ENCODE measurements at regions not wholly inside any gene's neighbourhood (a gene's known extent, or its start where the extent isn't known, plus 50 kb on each side); places are given as distances from the start of the nearest gene placed in this dataset.
"Not testable (repeated sequence)": the region's sequence is repeated elsewhere in the genome, so short reads cannot be mapped to it uniquely, and the experiment has no call there.

DNA sequence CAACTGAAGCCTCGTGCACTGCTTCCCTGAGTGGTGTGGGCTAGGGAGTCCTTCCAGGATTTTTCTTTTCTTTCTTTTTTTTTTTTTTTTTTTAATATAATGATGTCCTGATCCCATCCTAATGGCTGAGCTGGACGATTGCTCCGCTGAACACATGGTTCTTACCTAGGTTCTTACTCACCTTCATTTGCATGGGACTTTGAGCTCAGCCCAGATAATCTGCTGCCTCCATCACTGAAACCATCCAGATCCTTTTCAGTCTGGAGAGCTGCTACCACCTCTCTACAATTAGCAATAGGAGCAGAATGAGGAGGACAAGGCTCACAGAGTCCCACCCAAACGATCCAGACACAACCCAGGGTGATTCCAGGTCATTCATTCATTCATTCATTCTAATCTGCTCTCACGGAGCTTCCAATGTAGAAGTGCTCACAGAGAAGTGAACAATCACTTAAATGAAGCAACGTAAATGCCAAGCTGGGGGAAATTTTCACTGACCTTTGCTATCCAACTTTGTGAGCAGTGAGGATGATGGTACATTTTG lies 246.3 kb upstream of the RREB1 start:
- DNase-seq (ENCODE audit: extremely low read depth, low read depth, low spot score): no peak

DNA sequence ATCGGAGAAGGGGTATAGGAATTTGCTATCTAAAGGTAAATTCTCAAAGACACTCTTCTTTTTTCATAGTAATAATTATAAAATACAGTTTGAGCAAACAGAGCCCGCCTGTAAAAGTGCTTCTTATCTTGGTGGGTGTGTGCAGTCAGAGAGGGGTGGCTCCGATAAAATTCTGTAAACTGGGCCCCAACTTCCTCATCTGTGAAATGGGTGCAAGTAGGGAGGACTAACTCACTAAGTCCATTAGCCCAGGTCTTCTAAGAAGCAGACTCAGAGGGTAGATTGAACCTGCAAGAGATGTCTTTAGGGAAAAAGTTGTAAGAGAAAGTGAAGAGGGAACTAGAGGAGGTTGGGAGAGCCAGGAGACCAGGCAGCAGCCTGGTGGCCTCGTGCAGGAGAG lies 245.8 kb upstream of the RREB1 start:
- DNase-seq (ENCODE audit: extremely low read depth, low read depth, low spot score): no peak

DNA sequence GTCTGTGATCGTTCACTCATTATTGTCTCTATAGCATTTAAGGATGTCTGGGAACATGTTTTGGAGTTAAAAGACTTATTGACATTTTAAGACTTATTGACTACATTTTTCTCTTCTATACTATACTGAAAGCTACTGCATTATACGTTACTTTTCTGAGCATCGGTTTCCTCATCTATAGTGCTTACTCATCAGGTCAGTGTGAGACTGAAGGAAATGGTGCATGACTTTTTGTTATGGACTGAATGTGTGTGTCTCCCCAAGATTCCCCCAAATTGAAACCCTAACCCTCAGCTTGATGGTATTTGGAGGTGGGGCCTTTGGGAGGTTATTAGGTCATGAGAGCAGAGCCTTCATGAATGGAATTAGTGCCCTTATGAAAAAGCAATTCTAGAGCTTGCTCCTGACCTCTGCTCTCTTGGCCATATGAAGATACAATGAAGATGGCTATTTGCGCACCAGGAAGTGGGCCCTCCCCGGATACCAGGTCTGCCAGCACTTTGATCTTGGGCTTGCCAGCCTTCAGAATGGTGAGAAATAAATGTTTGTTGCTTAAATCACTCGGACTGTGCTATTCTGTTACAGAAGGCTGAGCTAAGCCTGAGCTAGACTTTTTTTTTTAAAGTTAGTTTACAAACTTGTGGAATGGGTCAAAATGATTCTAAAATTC lies 243.7 kb upstream of the RREB1 start:
- DNase-seq (ENCODE audit: extremely low read depth, low read depth, low spot score): no peak

DNA sequence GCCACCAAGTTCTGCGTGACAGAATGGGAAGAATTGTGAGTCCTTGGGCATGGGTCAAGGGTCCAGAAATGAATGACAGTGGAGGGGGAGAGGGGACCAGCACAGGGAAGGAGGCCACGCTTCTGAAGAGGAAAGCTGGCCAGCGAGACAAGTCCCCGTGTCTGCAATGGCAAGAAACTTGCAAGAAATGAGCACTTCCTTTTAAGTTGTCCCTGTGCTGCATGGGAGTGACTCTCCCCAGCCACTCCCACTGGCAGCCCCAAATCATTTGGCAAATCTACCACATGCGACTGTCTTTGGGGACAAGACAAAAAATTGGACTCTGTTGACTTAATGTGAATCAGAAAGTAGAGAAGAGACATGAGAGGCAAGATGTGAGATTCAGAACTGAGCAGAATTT lies 242.2 kb upstream of the RREB1 start:
- DNase-seq (ENCODE audit: extremely low read depth, low read depth, low spot score): no peak

DNA sequence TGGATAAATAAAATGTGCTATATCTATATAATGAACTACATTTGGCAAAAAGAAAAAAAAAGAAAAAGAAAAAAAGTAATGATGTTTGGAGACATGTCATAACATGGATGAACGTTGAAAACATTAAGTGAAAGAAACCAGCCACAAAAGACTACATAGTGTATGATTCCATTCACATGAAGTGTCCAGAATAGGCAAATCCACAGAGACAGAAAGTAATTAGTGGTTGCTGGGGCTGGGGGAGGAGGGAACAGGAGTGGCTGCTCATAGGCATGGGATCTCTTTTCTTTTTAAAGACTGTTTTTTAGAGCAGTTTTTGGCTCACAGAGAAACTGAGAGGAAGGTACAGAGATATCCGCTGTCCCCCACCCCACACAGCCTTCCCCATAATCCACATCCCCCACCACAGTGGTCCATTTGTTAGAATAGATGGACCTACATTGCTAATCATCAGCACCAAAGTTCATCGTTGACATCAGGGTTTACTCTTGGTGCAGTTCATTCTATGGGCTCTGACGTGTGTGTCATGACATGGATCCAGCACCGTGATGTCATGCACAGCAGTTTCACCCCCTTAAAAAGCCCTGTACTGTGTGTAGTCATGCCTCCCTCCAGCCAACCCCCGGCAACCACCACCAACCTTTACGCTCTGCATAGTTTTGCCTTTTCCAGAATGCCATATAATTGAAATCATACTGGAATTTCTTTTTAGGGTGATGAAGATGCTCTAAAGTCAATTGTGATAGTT lies 240.9 kb upstream of the RREB1 start:
- DNase-seq (ENCODE audit: extremely low read depth, low read depth, low spot score): no peak

DNA sequence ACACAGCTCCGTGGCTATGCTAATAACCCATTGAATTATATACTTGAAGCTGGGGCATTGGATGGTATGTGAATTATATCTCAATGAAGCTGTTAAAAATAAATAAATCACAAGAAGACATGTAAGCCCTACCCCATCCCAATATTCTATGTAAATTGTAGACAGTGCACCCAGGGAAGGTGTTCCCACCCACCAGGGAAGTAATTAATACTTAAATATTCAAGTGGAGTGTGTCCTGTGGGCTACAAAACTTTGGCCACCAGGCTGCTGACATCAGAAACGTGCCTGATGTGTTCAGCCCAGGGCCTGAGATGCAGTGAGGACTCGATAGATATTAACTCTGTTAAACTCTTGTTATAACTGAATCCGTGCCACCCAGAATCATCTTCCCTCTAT lies 240.4 kb upstream of the RREB1 start:
- DNase-seq (ENCODE audit: extremely low read depth, low read depth, low spot score): no peak

DNA sequence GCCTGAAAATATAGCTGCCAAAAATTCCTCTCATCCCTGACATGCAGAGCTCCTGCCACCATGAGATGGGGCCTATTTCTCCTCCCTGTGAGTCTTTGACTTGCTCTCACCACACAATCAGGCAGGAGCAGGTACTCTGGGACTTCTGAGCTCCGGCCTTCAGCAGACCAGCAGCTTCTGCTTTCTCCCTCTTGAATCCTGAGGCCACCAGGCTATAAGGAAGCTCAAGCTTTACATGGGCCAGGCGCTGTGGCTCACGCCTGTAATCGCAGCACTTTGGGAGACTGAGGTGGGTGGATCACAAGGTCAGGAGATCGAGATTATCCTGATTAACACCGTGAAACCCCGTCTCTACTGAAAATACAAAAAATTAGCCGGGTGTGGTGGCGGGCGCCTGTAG lies 238.7 kb upstream of the RREB1 start:
- DNase-seq (ENCODE audit: extremely low read depth, low read depth, low spot score): no peak

DNA sequence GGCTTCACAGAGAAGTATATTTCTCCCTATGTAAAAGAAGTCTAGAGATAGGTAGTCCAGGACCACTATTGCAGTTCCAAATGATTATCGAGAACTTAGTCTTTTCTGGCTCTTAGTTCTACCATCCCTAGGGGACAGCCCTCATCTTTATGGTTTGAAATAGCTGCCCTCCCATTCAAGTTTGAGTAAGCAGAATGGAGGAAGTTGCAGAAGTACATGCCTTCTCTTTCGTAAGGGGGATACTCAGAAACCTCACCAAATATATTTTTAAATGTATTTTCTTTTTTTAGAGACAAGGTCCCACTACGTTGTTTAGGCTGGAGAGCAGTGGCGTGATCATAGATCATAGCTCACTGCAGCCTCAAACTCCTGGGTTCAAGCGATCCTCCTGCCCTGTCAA lies 236.8 kb upstream of the RREB1 start:
- no peak for DNase-seq (ENCODE audit: extremely low read depth, low read depth, low spot score)

DNA sequence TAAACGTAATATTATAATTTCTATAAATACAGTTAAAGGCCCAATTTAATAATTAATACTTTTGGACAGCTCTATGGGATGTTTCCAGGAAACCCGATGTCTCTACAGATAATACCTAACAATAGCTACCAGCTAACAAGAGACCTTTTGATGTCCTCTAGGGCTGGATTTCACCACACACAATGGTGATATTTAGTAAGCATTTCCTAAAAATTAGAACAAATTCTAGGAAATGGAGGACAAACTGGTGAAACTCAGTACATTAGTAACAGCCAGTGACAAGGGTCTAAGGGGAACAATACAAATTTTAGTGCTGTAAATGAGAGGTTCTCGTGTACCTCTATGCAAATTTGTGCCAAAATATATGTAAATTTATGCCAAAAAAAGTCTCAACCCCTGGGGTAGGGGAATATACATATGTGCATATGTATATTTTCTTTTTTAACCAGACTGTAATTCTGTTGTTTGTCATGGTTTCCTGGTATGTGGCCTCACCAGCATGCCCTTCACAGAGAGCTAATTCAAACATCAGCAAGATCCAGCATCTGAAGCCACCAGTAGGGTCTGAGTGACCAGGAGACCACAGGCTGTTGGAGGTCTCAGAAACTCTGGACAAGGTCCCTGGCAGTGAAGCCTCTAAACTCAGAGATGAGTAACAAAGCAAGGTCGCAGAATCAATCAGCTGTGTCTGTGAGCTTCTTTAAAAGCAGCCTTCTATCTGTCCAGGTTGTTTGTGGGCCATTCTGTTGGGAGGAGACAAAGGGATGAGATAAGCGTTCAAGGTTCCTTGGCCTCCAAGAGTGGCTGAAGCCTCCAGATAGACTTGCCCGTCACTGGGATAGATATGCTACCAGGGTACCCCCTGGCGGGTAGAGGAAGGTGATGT lies 235.1 kb upstream of the RREB1 start:
- DNase-seq (ENCODE audit: extremely low read depth, low read depth, low spot score): no peak

DNA sequence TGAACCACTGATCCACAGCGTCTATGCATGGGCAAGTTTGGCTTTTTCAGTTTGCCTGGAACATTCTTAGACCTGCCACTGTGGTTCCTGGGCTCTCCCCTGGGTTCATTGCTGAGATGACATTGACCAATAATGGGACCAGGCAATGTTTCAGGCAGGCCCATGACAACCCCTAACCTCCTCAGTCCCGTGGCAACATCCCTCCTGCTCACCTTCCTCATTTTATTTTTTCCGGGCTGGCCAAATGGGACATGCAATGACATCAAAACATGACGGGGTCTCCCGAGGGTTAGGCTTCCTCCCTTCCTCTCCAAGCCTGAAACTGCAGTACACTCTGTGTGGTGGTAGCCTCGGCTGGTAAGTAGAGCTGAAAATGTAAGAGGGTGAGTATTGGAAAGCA lies 234.0 kb upstream of the RREB1 start:
- DNase-seq (ENCODE audit: extremely low read depth, low read depth, low spot score): no peak

DNA sequence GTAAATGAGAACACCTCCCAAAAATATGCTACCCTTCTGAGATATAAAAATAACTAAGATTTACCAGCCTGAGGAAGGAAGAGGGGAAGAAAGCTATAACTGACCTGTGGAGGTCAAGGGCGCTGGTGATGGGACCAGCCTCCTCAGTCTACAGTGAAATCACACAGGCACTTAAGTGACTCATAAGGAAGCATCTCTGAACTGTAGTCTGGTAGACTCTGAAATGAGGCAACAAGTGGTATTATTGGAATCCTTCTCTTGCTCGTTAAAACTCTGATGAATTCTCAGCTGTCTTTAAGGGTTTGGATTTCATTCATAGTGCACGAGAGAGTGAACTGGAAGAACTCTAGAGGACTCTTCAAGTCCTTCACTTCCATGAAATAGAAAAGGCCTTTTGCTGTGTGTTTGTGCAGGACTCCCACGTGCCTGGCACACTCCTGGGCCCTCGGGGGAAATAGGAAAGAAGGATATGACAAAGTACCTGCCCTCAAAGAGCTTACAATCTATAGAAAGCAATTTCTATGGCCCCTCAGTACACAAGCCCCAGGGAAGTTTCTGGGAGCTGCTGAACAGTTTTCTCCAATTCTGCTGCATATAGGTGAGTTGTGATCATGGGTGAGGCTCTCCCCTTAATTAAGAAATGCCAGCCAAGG lies 231.8 kb upstream of the RREB1 start:
- DNase-seq (ENCODE audit: extremely low read depth, low read depth, low spot score): no peak

DNA sequence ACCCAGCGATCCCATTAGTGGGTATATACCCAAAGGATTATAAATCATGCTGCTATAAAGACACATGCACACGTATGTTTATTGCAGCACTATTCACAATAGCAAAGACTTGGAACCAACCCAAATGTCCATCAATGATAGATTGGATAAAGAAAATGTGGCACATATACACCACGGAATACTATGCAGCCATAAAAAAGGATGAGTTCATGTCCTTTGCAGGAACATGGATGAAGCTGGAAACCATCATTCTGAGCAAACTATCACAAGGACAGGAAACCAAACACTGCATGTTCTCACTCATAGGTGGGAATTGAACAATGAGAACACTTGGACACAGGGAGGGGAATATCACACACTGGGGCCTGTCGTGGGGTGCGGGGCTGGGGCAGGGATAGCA lies 230.0 kb upstream of the RREB1 start:
- not testable (repeated sequence) for DNase-seq (ENCODE audit: extremely low read depth, low read depth, low spot score)

DNA sequence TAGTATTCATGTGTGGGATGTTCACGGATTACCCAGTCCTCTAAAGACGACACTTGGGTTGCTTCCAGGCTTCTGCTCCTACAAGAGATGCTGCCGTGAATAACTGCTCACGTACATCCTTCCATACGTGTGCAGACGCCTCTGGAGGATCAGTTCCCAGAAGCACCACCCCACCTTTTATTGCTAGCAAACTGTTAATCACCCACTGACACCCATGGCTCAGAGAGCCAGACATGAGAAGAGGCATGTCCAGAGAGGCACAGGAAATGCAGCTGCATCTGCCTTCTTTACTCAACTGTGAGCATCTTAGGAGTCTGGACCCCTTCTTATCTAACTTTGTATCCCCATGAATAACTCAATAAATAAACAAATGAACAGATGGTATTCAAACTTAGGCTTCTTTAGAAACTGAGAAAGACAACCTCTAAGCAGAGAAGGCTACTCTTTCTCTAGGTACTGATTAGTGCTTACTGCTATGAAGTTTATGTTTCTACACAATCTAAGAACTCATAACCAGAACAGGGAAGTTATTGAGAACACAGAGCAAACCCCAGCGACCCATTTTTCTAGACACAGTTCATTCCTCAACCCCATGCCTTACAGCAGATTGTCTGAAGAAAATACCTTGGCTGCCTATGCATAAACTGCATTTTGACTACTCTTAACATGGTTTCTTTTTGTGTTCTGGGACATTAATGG lies 228.7 kb upstream of the RREB1 start:
- no peak for DNase-seq (ENCODE audit: extremely low read depth, low read depth, low spot score)

DNA sequence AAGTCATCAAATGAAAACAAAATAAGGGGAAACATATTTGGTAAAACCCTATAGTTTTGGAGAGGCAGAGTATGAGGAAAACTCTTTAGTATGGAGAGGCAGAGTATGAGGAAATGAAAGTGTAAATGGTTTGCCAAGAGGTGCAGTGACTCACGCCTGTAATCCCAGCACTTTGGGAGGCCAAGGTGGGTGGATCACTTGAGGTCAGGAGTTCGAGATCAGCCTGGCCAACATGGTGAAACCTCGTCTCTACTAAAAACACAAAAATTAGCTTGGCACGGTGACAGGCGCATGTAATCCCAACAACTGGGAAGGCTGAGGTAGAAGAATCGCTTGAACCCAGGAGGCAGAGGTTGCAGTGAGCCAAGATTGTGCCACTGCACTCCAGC lies 228.2 kb upstream of the RREB1 start:
- not testable (repeated sequence) for DNase-seq (ENCODE audit: extremely low read depth, low read depth, low spot score)

DNA sequence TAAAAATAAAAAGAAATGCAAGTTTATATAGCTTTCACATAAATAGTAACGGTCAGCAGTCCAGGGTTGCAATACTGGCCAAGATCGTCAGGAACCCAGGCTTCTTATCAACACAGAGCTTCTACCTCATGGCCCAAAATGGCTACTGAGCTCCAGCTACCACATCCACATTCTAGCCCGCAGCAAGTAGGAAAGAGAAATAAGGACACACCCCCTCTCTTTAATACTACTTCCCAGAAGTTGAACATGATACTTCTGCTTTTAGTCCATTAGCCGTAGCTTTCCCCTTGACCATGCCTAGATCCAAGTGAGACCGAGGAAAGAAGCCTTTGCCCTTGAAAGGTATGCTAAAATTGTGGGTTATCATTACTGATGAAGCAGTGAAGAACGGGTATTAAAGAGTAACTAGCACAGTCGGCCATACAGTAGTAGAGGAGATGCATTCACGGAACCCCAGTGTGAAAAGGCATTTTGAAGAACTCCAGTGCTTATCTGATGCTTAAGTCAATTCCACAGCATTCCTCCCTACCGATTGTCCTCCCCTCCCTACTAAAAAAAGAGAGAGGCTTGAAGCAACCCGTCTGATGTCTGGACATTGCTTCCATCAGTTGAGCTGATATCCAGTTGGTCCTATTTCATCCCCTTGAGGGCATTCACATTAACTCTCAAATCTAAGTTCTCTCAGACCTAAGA lies 226.9 kb upstream of the RREB1 start:
- DNase-seq (ENCODE audit: extremely low read depth, low read depth, low spot score): no peak

DNA sequence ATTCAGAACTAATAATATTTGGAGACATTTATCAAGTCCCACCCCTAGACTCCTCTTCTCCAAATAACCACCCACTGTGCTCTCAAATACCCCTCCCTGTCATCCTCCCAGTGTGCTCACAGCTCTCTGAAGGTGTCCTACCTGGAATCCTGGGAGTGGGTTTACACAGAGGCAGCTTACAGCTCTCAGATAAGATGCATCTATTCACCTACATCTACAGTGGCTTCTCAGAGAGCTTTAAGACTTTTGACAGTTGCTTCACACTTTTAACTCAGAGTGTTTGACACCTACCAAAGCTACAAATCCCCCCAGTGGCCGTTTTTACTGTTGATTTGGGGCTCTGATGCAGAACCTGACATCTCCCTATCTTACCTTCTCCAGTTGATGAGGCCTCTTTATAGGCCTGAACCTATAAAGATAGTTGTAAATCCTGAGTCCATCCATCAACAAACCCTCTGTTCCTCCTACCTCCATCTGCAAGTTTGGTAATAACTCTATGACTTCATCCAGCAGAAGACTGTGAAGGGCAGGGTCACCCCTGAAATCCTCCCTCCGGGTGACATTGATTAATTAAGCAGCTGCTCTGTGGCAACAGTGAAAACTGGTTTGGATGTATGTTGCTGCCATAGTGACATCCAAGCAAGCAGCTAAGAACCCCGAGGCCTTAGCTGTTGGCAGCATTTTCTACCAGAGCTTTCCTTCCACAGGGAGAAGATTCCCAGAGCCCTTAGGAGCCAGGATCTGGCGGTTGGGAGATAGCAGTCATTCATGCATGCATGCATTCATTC lies 226.1 kb upstream of the RREB1 start:
- no peak for DNase-seq (ENCODE audit: extremely low read depth, low read depth, low spot score)

DNA sequence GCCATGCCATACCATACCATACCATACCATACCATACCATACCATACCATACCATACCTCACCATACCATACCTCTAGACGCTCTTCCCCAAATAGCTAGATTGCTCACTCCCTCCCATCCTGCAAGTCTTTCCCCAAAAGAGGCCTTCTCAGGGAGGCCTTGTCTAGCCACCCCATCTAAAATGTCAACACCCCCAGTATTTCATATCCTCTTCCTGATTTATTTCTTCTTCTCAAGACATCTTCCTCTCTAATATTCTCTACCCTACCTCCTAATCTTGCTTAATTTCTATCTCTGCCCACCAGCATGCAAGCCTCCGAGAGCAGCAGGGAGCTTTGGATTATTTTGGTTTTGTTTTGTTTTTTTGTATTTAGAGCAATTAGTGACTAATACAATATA lies 225.2 kb upstream of the RREB1 start:
- no peak for DNase-seq (ENCODE audit: extremely low read depth, low read depth, low spot score)

DNA sequence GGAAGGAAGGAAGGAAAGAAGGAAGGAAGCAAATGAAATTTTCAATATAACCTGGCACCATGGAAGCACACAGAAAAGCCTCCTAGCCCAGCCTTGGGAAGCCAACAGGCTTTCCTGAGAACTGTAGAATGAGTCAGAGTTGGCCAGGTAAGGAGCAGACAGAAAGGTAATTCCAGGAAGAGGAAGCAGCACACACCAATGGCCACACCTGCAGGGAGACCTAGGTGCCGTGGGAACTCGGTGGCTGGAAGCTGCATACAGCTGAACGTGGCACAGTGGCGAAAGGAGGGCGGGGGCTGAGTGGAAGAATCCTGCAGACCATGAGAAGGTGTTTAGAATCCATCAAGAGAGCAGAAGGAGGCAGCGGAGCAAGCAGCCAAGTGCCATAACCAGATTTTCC lies 224.8 kb upstream of the RREB1 start:
- DNase-seq (ENCODE audit: extremely low read depth, low read depth, low spot score): no peak

DNA sequence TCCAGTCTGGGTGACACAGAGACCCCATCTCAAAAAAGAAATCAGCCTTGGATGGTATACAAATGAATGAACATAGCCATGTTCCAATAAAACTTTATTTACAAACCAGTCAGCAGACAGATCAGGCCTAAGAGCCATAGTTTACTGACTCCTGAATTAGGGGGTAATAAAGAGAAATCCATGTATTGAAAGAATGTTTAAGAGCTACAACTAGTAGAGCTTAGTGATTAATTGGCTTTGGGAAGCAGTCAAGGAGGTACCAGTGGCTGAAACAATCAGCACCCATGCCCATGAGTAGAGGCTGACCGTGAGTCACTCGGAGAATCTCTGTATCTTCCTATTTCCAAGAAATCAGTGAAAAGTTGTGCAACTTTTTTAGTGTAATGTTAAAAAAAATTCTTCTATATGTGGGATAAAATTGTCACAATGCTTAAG lies 223.6 kb upstream of the RREB1 start:
- DNase-seq (ENCODE audit: extremely low read depth, low read depth, low spot score): no peak
